NCI-H1930 (cell line): ENCODE measurements at regions not wholly inside any gene's neighbourhood (a gene's known extent, or its start where the extent isn't known, plus 50 kb on each side); places are given as distances from the start of the nearest gene placed in this dataset.

Source experiments
- DNase-seq, 2 experiments: peaks; one replicate each; lab custom pipeline; 2025; lab: John Stamatoyannopoulos, UW

GRCh38 chr20:17818187-17818586 is 118.4 kb downstream of the BANF2 start:
- no peak for DNase-seq

- DNase-seq, result no peak
These were observed 117.2 kb downstream of the BANF2 start for GRCh38 chr20:17816804-17817587.

GRCh38 chr20:17811628-17811965 is 111.8 kb downstream of the BANF2 start:
- DNase-seq, result no peak

- DNase-seq, result no peak
These were observed 111.3 kb downstream of the BANF2 start for GRCh38 chr20:17810847-17811627.

GRCh38 chr20:17810062-17810631 is 110.4 kb downstream of the BANF2 start:
- no peak for DNase-seq

GRCh38 chr20:17809362-17810061 is 109.7 kb downstream of the BANF2 start:
- no peak for DNase-seq

GRCh38 chr20:17808782-17809181 is 109.0 kb downstream of the BANF2 start:
- no peak for DNase-seq

- no peak for DNase-seq
These were observed 108.6 kb downstream of the BANF2 start for GRCh38 chr20:17808357-17808756.

- DNase-seq, result no peak
These were observed 107.9 kb downstream of the BANF2 start for GRCh38 chr20:17807651-17808050.

- DNase-seq, result no peak
These were observed 107.1 kb downstream of the BANF2 start for GRCh38 chr20:17806739-17807441.

GRCh38 chr20:17806107-17806506 is 106.3 kb downstream of the BANF2 start:
- no peak for DNase-seq

- DNase-seq, result no peak
These were observed 104.0 kb downstream of the BANF2 start for GRCh38 chr20:17803765-17804164.

- no peak for DNase-seq
These were observed 99.9 kb downstream of the BANF2 start for GRCh38 chr20:17799575-17800227.

GRCh38 chr20:17798601-17799000 is 98.8 kb downstream of the BANF2 start:
- no peak for DNase-seq

GRCh38 chr20:17797579-17797978 is 97.8 kb downstream of the BANF2 start:
- no peak for DNase-seq

GRCh38 chr20:17797161-17797560 is 97.4 kb downstream of the BANF2 start:
- DNase-seq, result no peak

- no peak for DNase-seq
These were observed 96.4 kb downstream of the BANF2 start for GRCh38 chr20:17796091-17796563.

- no peak for DNase-seq
These were observed 95.8 kb downstream of the BANF2 start for GRCh38 chr20:17795501-17796071.

- no peak for DNase-seq
These were observed 95.2 kb downstream of the BANF2 start for GRCh38 chr20:17795003-17795402.

- no peak for DNase-seq
These were observed 94.6 kb downstream of the BANF2 start for GRCh38 chr20:17794400-17794799.

- DNase-seq, result no peak
These were observed 94.2 kb downstream of the BANF2 start for GRCh38 chr20:17793986-17794385.
